ENCODE measurements at regions not wholly inside any gene's neighbourhood (a gene's known extent, or its start where the extent isn't known, plus 50 kb on each side); places are given as distances from the start of the nearest gene placed in this dataset.
A peak's percentile ranks its signal among the peaks of the same experiment; 100 is the strongest.

- no peak for ATAC-seq
Measured at GRCh38 chr2:65557616-65558573, 125.5 kb upstream of the SPRED2 start.

- no peak for ATAC-seq
Measured at GRCh38 chr2:65554765-65555591, 122.6 kb upstream of the SPRED2 start.

GRCh38 chr2:65553504-65554074, 121.2 kb upstream of the SPRED2 start:
- no peak for ATAC-seq

GRCh38 chr2:65551528-65551927, 119.1 kb upstream of the SPRED2 start:
- ATAC-seq, result no peak

- ATAC-seq, result no peak
Measured at GRCh38 chr2:65550246-65550645, 117.8 kb upstream of the SPRED2 start.

GRCh38 chr2:65549631-65550030, 117.2 kb upstream of the SPRED2 start:
- no peak for ATAC-seq

GRCh38 chr2:65549257-65549627, 116.8 kb upstream of the SPRED2 start:
- no peak for ATAC-seq

- ATAC-seq, result no peak
Measured at GRCh38 chr2:65548576-65549256, 116.3 kb upstream of the SPRED2 start.

GRCh38 chr2:65548064-65548463, 115.7 kb upstream of the SPRED2 start:
- ATAC-seq, result no peak

GRCh38 chr2:65545837-65546805, 113.7 kb upstream of the SPRED2 start:
- ATAC-seq, result peak; percentile 65

GRCh38 chr2:65541773-65542172, 109.4 kb upstream of the SPRED2 start:
- ATAC-seq, result no peak

GRCh38 chr2:65539633-65540032, 107.2 kb upstream of the SPRED2 start:
- peak; percentile 32 for ATAC-seq

GRCh38 chr2:65537651-65538385, 105.4 kb upstream of the SPRED2 start:
- ATAC-seq, result no peak

- no peak for ATAC-seq
Measured at GRCh38 chr2:65536596-65536995, 104.2 kb upstream of the SPRED2 start.

GRCh38 chr2:65532937-65533336, 100.5 kb upstream of the SPRED2 start:
- ATAC-seq, result no peak

- no peak for ATAC-seq
Measured at GRCh38 chr2:65532326-65532725, 99.9 kb upstream of the SPRED2 start.

GRCh38 chr2:65530547-65531320, 98.3 kb upstream of the SPRED2 start:
- ATAC-seq, result no peak

- ATAC-seq, result no peak
Measured at GRCh38 chr2:65529419-65529818, 97.0 kb upstream of the SPRED2 start.

- ATAC-seq, result peak; percentile 93
Measured at GRCh38 chr2:65528241-65528574, 95.8 kb upstream of the SPRED2 start.

Measured in esophagus mucosa (tissue), 1 donor.